Choroid plexus epithelial cell (primary cell): ENCODE measurements at regions not wholly inside any gene's neighbourhood (a gene's known extent, or its start where the extent isn't known, plus 50 kb on each side); places are given as distances from the start of the nearest gene placed in this dataset.
A peak's percentile ranks its signal among the peaks of the same experiment; 100 is the strongest.

Experiments
- DNase-seq: peaks from one replicate; pipeline ENCODE4 v3.0.0-alpha.2; 2010; ENCODE audit warnings: low read depth
- H3K4me3 ChIP-seq: 2 replicates; pipeline ENCODE4 v1.5.1; 2011; ENCODE audit warnings: low read depth, mild to moderate bottlenecking, control low read depth, low read length, moderate library complexity
- TF ChIP-seq, protein P1 (sequence below): conservative IDR thresholded peaks from 2 replicates; pipeline ENCODE4 v1.5.1; 2011; ENCODE audit warnings: low read depth, mild to moderate bottlenecking, control low read depth, inconsistent platforms, low read length, moderate library complexity

DNA sequence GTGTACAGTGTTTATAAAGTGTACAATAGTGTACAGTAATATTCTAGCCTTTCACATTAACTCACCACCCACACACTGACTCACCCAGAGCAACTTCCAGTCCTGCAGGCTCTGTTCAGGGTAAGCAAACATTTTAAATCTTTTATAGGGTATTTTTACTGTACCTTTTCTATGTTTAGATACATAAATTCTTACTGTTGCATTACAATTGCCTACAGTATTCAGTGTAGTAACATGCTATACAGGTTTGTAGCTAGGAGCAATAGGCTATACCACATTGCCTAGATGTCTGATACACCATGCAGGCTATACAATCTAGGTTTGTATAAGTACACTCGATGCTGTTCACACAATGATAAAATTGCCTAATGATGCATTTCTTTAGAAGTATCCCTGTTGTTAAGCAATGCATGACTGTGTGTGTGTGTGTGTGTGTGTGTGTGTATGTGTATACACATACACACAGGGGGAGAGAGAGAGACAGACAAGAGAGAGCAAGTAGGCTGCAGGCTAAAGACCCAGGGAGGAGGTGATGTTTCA, 72.5 kb upstream of the PRR23C start:
- H3K4me3 ChIP-seq, result no peak overlapping the region
- TF ChIP-seq, protein P1, sequence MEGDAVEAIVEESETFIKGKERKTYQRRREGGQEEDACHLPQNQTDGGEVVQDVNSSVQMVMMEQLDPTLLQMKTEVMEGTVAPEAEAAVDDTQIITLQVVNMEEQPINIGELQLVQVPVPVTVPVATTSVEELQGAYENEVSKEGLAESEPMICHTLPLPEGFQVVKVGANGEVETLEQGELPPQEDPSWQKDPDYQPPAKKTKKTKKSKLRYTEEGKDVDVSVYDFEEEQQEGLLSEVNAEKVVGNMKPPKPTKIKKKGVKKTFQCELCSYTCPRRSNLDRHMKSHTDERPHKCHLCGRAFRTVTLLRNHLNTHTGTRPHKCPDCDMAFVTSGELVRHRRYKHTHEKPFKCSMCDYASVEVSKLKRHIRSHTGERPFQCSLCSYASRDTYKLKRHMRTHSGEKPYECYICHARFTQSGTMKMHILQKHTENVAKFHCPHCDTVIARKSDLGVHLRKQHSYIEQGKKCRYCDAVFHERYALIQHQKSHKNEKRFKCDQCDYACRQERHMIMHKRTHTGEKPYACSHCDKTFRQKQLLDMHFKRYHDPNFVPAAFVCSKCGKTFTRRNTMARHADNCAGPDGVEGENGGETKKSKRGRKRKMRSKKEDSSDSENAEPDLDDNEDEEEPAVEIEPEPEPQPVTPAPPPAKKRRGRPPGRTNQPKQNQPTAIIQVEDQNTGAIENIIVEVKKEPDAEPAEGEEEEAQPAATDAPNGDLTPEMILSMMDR, result no peak
- DNase-seq, result peak; percentile 69

DNA sequence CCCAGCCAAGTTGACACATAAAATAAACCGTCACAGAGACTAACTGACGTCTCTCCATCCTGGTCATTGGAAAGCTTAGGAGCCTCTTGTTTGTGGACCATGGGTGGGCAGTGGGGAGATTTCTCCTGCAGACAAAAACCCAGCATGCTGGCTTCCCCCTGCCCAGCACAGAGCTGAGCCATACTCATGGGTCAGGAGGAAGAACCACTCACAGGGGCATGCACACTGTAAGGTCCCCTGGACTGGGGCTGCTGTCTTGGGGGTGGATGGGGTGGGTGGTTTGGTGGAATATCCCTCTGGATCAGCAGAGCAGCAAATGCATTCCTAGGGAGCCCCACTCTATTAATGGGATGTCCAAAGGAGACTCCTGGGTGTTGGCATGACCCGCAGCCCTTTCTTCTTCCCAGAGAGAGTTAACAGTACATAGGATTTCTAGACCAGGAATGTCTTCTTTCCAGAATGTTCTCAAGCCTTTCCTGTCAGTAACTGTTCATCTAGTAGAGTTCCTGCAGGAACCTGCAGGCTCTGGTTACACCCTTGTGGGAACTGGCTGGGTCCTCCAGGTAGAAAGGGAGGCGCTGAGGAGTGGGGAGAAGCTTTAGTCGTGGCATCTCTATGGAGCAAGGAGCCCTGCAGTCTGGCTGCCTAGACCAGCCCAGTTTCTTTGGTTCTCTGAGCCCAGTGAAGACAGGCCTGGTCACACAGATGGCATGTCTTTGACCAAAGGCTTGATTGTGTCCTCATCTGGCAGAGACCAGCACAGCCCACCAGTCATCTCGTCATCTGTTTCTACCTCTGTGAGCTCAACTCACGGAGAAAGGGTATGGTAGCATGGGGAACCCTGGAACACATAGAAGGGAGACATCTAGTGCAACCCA, 73.4 kb upstream of the PRR23C start:
- DNase-seq, result no peak
- TF ChIP-seq, protein P1, result no peak
- no peak overlapping the region for H3K4me3 ChIP-seq

- no peak overlapping the region for H3K4me3 ChIP-seq
- TF ChIP-seq, protein P1, result no peak
- DNase-seq, result no peak
Observed at GRCh38 chr3:139118835-139119234, 74.1 kb upstream of the PRR23C start.

DNA sequence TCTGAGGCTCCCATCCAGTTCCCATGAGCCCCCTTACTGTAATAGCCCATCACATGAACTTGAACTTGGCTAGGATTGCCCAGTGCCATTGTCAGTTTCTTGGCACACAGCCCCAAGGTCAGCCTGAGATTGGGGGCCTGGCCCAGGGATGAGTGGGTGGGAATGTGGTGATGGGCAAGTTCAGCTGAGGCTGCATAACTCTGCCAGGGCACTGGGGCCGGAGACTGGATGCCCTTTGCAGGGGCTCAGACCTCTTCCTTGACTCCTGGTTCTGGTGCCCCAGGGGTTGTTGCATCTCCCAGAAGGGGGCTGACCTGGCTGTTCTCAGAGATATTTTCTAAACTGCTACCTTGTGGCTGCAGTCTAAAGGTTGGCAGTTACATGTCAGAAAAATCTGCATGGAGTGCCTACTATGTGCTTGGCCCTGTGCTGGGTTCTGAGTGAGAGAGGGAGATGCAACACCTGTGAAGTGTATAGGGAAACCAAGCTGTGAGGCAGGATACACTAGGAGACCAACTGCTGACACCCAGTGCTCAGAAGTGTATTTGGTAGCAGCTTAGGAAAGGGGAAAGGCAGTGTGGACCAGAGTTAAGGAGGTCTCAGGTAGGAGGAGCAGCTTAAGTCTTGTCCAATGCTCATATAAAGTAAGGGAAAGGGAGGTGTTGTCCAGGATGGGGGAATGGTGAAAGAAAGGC, 74.8 kb upstream of the PRR23C start:
- no peak overlapping the region for H3K4me3 ChIP-seq
- TF ChIP-seq, protein P1, result no peak
- DNase-seq, result no peak

- peak; percentile 92 for DNase-seq
- TF ChIP-seq, protein P1, result no peak
- H3K4me3 ChIP-seq, result no peak overlapping the region
Observed at GRCh38 chr3:139120086-139121056, 75.7 kb upstream of the PRR23C start.

DNA sequence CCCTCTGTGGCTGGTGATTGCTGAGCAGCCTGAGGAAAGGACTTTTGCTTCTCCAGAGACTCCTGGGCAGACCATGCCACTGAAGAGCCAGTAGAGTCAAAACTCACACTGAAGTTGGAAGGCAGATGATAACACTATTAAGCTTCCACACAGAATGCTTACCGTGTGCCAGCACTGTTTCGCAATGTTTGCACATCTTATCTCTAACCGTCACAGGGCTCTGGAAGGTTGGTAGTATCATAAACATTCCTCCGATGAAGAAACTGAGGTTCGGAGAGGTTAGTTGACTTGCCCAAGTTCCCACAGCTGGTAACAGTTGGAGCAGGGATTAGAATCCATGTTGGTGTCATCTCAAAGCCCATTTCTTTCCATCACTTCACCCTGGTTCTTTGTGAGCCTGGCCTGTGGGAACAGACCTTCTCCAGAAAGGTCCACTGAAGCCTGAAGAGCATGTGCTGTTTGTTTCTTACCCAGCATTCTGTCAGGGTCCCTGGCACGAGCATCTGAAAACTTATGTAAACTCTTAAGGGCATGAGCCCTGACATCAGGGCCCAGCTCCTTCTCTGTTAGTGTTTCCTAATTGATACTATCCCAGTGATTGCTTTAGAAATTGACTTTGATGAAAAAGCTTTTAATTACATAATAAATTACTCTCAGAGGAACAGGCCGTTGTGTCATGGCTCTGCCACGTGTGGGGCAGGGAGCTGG, 77.0 kb upstream of the PRR23C start:
- TF ChIP-seq, protein P1, result no peak
- peak; percentile 58 for DNase-seq
- H3K4me3 ChIP-seq, result no peak overlapping the region
